ENCODE measurements at regions not wholly inside any gene's neighbourhood (a gene's known extent, or its start where the extent isn't known, plus 50 kb on each side); places are given as distances from the start of the nearest gene placed in this dataset.
A peak's percentile ranks its signal among the peaks of the same experiment; 100 is the strongest.

- DNase-seq (ENCODE audit: low read depth): peak; percentile 6
Observed at GRCh38 chr11:104256525-104256924, 92.6 kb upstream of the PDGFD start.

DNA sequence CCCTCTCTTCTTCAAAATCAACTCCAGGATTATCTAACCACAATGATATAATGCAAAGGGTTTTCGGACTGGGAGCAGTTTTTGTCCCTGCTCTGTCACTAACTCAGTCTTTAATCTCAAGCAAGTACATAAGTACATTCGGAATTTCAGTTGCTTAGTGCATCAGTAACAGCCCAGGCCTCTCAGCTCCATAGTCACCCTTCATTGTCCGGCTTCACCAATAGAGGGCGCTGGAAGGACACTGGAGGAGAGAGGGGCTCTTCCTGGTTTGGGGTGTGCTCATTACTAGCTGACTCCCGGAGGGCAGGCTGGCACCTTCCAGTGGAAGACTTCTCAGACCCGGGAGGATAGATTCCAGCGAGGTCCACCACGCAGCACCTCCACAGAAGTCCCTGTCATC, 90.4 kb upstream of the PDGFD start:
- peak; percentile 29 for DNase-seq (ENCODE audit: low read depth)
- peak; percentile 59 for TF ChIP-seq CTCF (conservative IDR thresholded peaks at IDR 0.05; ENCODE audit: control insufficient read depth, insufficient read depth, low read depth, low read length)
- H3K4me3 ChIP-seq (ENCODE audit: control insufficient read depth, low read depth, low read length): no peak overlapping the region

More at GRCh38 chr11:104256525-104256924, 92.6 kb upstream of the PDGFD start:
- peak; percentile 6 for TF ChIP-seq CTCF (conservative IDR thresholded peaks at IDR 0.05; ENCODE audit: control insufficient read depth, insufficient read depth, low read depth, low read length)
- H3K4me3 ChIP-seq (ENCODE audit: control insufficient read depth, low read depth, low read length): no peak overlapping the region

DNA sequence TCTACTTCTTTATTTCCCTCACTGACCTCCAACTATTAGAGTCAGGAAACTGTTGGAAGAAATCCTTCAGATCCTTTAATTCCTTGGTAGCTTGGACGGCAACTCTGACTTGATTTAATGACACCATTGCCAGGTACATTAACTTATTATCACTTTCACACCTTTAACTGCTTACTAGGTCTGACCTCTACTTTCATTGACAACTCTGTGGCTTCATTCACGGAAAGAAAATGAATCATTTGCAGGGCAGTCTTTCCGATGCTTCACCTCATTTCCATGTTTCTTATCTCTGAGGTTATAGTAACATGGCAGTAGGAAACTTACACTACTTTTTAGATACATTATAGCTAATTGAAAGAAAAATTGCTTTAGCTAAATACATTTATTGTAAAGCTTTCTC, 82.6 kb upstream of the PDGFD start:
- no peak for TF ChIP-seq CTCF (conservative IDR thresholded peaks at IDR 0.05; ENCODE audit: control insufficient read depth, insufficient read depth, low read depth, low read length)
- DNase-seq (ENCODE audit: low read depth): no peak
- H3K4me3 ChIP-seq (ENCODE audit: control insufficient read depth, low read depth, low read length): no peak overlapping the region

DNA sequence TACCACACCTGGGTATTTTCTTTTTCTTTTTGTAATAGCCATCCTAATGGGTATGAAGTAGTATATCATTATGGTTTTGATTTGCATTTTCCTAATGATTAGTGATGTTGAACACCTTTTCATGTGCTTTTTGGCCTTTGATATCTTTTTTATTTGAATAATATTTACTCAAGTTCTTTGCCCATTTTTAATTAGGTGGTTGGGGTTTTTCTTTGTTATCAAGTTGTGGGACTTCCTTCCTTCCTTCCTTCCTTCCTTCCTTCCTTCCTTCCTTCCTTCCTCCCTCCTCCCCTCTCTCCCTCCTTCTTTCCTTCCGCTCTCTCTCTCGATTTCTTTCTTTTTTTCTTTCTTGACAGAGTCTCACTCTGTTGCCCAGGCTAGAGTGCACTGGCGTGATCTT, 75.0 kb upstream of the PDGFD start:
- H3K4me3 ChIP-seq (ENCODE audit: control insufficient read depth, low read depth, low read length): no peak overlapping the region
- no peak for TF ChIP-seq CTCF (conservative IDR thresholded peaks at IDR 0.05; ENCODE audit: control insufficient read depth, insufficient read depth, low read depth, low read length)
- DNase-seq (ENCODE audit: low read depth): no peak

DNA sequence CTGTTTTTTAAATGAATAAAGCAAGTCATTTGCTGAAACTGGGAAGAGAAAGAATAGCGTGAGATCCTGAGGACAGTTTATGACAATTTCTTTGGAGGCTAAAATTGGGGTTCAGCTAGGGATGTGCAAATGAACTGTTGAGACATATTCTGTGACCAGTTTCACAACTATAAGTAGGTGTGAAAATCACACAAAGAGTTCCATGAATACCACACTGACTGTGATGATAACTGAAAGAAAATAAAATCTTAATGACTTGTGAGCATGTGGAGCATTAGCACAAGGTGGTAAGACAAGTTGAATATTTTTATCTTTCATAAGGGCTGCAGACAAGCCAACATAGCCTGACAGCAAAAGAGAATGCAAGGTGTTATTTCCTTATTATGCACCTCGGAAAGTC, 61.1 kb upstream of the PDGFD start:
- DNase-seq (ENCODE audit: low read depth): no peak

GRCh38 chr11:104222464-104222863, 58.5 kb upstream of the PDGFD start:
- no peak for TF ChIP-seq CTCF (conservative IDR thresholded peaks at IDR 0.05; ENCODE audit: control insufficient read depth, insufficient read depth, low read depth, low read length)
- no peak overlapping the region for H3K4me3 ChIP-seq (ENCODE audit: control insufficient read depth, low read depth, low read length)
- no peak for DNase-seq (ENCODE audit: low read depth)

More for the DNA sequence above, 61.1 kb upstream of the PDGFD start:
- no peak overlapping the region for H3K4me3 ChIP-seq (ENCODE audit: control insufficient read depth, low read depth, low read length)
- no peak for TF ChIP-seq CTCF (conservative IDR thresholded peaks at IDR 0.05; ENCODE audit: control insufficient read depth, insufficient read depth, low read depth, low read length)

GRCh38 chr11:104221455-104221854, 57.5 kb upstream of the PDGFD start:
- TF ChIP-seq CTCF (conservative IDR thresholded peaks at IDR 0.05; ENCODE audit: control insufficient read depth, insufficient read depth, low read depth, low read length): no peak
- no peak for DNase-seq (ENCODE audit: low read depth)
- H3K4me3 ChIP-seq (ENCODE audit: control insufficient read depth, low read depth, low read length): no peak overlapping the region

All from fibroblast of mammary gland (primary cell).